Activated CD4-positive, CD25-positive, alpha-beta regulatory T cell (primary cell): ENCODE measurements at regions not wholly inside any gene's neighbourhood (a gene's known extent, or its start where the extent isn't known, plus 50 kb on each side); places are given as distances from the start of the nearest gene placed in this dataset.

Experiments used
- DNase-seq, 4 experiments: peaks; one replicate each; lab custom pipeline; 2025; lab: John Stamatoyannopoulos, UW

GRCh38 chr10:44198780-44199097, 186.2 kb downstream of the CXCL12 start:
- no peak for DNase-seq

- no peak for DNase-seq
Measured at GRCh38 chr10:44198096-44198779, 186.7 kb downstream of the CXCL12 start.

DNA sequence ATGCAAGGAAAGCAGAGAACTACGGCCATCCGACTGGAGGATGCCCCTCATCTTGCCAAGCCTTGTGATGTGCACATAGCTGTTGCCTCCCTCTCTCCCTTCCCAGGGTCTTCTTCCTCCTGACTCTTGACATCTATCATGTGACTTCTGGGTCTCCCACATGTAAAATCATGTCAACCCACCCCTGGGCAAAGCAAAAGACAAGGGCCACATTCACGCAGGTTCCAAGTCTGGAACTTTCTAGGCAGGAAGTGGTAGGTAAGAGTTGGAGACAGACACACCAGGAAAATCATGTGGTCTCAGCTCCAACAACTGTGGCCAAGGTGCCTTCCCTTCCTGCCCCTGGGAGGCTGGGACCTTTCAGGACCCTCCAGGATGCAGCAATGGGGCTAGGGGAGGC, 187.3 kb downstream of the CXCL12 start:
- DNase-seq = no peak

- no peak for DNase-seq
Measured at GRCh38 chr10:44196336-44196735, 188.6 kb downstream of the CXCL12 start.

DNA sequence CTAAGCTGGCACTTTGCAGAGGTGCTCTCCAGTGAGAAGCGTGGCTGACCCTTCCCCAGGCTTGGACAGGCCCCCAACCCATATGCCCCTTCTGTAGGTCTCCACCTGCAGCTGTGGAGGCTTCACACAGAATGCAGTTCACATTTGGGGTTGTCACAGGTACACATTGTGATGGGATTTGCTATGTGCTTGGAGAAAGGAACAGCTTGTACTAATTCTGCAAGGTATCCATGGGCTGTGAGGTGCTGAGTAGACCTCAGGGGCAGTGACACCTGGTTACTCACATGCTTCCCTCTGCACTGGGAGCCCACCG, 188.9 kb downstream of the CXCL12 start:
- DNase-seq = no peak

GRCh38 chr10:44195112-44196007, 189.5 kb downstream of the CXCL12 start:
- no peak for DNase-seq

DNA sequence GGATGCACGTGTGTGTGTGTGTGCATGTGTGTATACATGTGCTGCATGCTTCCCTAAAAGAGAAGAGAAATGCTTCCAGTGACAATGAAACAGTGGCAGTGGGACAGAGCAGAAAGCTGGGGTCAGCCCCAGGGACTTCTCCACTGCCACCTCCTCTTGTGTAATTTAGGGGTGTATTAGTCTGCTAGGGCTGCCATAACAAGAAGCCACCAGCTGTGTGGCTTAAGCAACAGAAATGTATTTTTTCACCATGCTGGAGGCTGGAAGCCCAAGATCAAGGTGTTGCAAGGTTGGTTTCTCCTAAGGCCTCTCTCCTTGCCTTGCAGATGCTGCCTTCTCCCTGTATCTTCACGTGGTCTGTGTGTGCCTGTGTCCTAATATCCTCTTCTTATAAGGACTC, 190.5 kb downstream of the CXCL12 start:
- DNase-seq = no peak

GRCh38 chr10:44193567-44194220, 191.2 kb downstream of the CXCL12 start:
- no peak for DNase-seq

DNA sequence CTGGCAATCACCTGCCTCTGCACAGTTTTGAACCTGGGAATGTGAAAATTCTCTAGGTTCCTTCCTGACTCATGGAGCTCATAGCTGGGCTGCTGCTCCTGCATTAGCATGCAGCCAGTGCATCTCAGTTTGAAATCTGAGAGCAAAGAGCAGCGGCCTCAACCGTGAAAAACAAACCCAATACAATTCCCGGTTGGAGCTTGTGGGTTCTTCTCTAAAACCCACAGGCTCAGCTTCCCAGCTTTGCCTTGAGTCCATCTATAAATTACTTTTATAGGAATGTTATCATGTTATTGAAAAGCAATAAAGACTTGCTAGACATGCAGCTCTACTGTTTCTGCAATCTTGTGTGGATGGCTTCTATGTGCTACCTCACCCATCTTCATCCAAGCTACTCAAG, 191.7 kb downstream of the CXCL12 start:
- DNase-seq = no peak

DNA sequence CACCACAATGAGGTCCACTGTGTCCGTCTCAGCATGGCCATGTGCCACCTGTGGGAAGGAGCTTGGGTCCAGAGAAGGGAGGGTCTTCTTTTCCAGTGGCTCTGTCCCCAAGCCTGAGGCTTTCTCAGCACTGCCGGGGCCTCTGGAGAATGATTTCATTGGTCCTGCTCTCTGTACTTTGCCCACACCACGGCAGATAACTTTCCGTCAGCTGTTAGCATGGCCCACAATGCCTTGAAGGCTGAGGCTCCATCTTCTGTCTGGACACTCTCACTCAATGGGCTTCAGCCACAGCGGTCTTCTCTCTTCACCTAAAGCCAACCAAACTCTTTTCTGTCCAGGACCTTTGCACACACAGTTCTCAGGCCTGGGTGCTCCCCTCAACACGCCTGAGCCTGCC, 192.5 kb downstream of the CXCL12 start:
- no peak for DNase-seq

DNA sequence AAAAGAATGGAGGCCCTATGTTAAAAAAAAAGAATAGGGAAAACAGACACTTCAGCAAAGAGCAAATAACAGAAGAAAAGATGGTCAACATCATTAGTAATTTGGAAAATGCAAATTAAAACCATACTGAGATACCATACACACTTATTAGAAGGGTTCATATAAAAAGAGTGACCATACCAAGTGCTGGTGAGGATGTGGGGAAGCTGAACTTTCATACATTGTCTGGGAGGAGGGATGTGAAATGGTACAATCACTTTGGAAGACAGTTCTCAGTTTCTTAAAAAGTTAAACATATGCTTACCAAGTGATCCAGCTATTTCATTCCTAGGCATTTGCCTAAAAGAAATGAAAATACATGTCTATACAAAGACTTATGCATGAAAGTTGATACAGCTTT, 194.4 kb downstream of the CXCL12 start:
- DNase-seq = no peak

DNA sequence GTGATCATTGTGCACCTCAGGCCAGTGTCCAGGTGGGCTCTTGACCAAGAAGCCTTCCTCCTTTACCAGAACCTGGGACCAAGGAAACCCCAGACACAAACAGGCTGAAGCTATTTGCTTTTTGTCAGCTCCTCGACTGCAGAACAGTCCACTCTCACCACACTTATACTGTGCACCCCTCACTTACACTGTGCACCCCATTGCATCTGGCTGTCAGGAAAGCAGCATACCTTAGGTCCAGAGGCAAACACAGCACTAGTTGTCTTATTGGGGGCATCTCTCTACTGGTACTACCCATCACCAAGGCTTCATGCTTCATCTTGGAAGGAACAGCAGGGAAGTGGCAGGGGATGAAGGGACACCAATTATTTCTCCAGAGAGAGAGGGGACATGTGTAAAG, 198.1 kb downstream of the CXCL12 start:
- DNase-seq = no peak

- no peak for DNase-seq
Measured at GRCh38 chr10:44186150-44186549, 198.7 kb downstream of the CXCL12 start.

DNA sequence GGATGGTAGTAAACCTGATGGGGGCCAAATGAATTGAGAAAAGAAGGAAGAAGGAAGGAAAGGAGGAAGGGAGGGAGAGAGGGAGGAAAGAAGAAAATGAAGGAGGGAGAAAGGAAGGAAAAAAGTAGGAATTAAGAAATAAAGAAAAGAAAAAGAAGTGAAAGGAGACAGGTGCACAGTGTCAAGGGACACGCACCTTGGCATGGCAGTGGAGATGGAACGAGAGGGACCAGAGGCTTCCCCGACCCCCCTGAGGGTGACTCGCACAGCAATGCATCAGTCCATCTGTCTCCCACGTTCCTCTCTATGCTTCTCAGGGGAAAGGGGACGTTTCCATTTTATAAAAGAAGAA, 199.6 kb downstream of the CXCL12 start:
- DNase-seq = no peak

- no peak for DNase-seq
Measured at GRCh38 chr10:44184633-44185314, 200.1 kb downstream of the CXCL12 start.

DNA sequence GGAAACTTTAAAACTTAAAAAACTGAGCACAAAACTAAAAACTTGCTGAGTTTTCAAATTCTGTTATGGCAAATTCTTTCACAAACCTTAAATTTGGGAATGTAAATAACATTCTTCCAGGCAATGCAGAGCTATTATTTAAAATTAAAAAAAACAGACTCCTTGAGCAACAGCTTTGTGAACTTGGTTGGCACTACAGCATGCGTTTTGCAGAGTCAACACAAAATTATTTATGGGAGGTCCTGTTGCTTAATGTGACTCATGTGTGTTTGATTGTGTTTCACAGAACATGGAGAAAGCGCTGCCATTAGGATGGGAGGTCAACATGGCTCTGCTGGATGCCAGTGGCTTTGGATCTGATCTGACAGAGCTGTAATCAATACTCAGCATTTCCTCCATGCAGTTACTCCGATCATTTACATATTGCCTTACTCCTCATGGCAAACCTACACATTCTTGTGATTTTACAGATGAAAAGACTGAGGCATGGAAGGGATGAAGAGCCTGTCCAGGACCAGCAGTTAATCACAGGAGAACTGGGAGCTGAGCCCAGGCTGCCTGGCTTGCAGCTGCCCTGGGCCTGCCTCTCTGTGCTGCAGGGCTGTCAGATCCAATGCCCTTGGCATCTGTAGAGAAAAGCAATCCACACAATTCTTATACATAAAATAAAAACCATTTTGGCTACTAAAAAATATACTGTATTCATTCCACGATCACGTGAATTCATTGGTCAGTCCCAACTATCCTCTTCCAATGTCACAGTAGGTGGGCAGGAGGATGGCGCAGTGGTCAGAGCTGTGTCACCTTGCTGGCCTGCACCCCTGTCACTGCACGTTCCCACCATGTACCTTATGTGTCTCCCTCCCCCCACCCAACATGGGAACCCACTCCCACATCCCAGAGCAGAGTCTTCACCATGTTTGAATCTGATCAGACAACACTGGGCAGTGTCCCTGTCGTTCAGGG, 200.9 kb downstream of the CXCL12 start:
- DNase-seq = no peak

DNA sequence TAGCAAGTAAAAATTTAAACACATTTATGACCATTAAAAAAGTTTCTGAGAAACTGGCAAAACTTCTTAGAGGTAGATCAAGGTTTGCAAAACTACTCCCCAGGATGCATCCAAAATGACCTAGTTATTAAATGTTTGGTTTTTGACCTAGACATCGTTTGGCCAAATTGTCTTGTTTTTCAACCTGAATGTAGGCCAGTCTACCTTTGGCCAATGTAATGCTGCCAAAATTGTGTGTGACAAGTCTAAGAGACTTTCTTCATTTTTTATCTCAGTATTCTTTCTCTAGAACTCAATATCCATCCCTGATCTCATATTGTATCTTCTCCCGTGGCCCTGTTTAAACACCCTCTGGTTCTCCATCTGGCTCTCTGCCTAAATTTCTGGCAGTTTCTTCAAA, 202.0 kb downstream of the CXCL12 start:
- no peak for DNase-seq

DNA sequence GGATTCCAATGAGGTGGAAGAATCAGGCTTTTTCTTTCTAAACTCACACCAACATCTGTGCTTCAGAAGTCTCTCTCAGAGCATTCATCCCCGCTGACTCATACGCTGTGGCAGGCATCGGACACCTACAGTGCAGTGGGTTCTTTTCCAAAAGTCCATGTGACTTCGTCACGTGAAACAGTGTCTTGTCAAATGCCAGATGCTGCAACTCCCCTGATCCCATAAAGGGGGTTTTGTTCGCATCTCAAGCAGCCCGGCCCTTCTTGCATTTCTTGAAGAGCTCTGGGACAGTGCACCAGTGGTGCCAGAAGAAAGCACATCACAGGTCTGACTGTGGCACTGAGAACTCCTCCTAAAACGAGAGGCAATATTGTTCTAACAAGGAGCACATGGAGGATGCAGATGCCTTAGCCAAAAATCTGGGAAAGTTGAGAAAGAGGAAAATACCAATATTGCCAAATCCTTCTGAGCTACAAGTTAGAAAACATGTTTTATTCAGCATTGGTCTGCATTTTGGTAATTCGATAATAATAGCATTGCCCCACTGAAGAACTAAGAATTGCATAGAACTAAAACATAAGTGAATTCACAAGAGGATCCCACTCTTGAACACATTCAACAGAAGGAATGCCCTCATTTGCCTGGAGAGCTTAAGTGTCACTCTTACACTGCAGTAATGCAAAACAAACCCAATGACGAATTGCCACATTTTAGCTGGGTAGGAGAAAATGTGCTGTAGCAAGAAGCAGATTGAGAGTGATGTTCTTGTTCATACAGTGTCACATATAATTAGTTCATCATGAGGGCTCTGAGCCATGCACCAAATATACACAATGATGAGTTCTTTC, 204.4 kb downstream of the CXCL12 start:
- no peak for DNase-seq

- no peak for DNase-seq
Measured at GRCh38 chr10:44178856-44179255, 206.0 kb downstream of the CXCL12 start.

- no peak for DNase-seq
Measured at GRCh38 chr10:44178281-44178680, 206.6 kb downstream of the CXCL12 start.

- no peak for DNase-seq
Measured at GRCh38 chr10:44177610-44178009, 207.3 kb downstream of the CXCL12 start.
